H9 (cell line): ENCODE measurements at regions not wholly inside any gene's neighbourhood (a gene's known extent, or its start where the extent isn't known, plus 50 kb on each side); places are given as distances from the start of the nearest gene placed in this dataset.

Source experiments
- DNase-seq: peaks from one replicate; pipeline ENCODE4 v3.0.0-alpha.2; 2017
- H2AFZ ChIP-seq: one replicate; pipeline ENCODE4 v1.6.1; 2013; ENCODE audit warnings: mild to moderate bottlenecking, low read length, control low read depth, moderate library complexity
- H2AK5ac ChIP-seq: 2 replicates; pipeline ENCODE4 v1.6.1; 2013; ENCODE audit warnings: low read length, control low read depth, mixed read lengths; ENCODE audit not compliant: insufficient read length
- H2BK120ac ChIP-seq: one replicate; pipeline ENCODE4 v1.6.1; 2013; ENCODE audit warnings: low read depth, mild to moderate bottlenecking, low read length, control low read depth, inconsistent platforms; ENCODE audit not compliant: poor library complexity, severe bottlenecking
- H2BK12ac ChIP-seq: 2 replicates; pipeline ENCODE4 v1.6.1; 2013; ENCODE audit warnings: low read length, control low read depth, mixed read lengths, low read depth; ENCODE audit not compliant: insufficient read length
- H2BK15ac ChIP-seq: 2 replicates; pipeline ENCODE4 v1.6.1; 2013; ENCODE audit warnings: low read depth, low read length, control low read depth
- H2BK20ac ChIP-seq: one replicate; pipeline ENCODE4 v1.6.1; 2013; ENCODE audit warnings: low read depth, mild to moderate bottlenecking, low read length, control low read depth, inconsistent platforms; ENCODE audit not compliant: poor library complexity, severe bottlenecking
- H2BK5ac ChIP-seq: 2 replicates; pipeline ENCODE4 v1.6.1; 2013; ENCODE audit warnings: low read length, control low read depth, mixed read lengths; ENCODE audit not compliant: insufficient read length
- H3K14ac ChIP-seq: 2 replicates; pipeline ENCODE4 v1.6.1; 2013; ENCODE audit warnings: low read length, control low read depth; ENCODE audit not compliant: insufficient read depth
- H3K18ac ChIP-seq: 2 replicates; pipeline ENCODE4 v1.6.1; 2013; ENCODE audit warnings: low read depth, mild to moderate bottlenecking, mixed read lengths, low read length, control low read depth; ENCODE audit not compliant: insufficient read length
- H3K23ac ChIP-seq: 2 replicates; pipeline ENCODE4 v1.6.1; 2013; ENCODE audit warnings: low read length, control low read depth, mixed read lengths, low read depth; ENCODE audit not compliant: insufficient read length
- H3K23me2 ChIP-seq: 2 replicates; pipeline ENCODE4 v1.6.1; 2013; ENCODE audit warnings: low read depth, mild to moderate bottlenecking, mixed read lengths, low read length, control low read depth; ENCODE audit not compliant: insufficient read length, poor library complexity, severe bottlenecking
- H3K27ac ChIP-seq: 2 replicates; pipeline ENCODE4 v1.5.1; 2013; ENCODE audit warnings: low read length, control low read depth, mixed read lengths, low read depth; ENCODE audit not compliant: insufficient read length
- H3K27me3 ChIP-seq: 2 replicates; pipeline ENCODE4 v1.6.1; 2013; ENCODE audit warnings: low read length, control low read depth, inconsistent platforms; ENCODE audit not compliant: insufficient read depth
- H3K4ac ChIP-seq: 2 replicates; pipeline ENCODE4 v1.6.1; 2013; ENCODE audit warnings: low read depth, mild to moderate bottlenecking, control low read depth, inconsistent platforms, low read length, moderate library complexity
- H3K4me1 ChIP-seq: 2 replicates; pipeline ENCODE4 v1.6.1; 2013; ENCODE audit warnings: low read length, control low read depth, inconsistent platforms; ENCODE audit not compliant: insufficient read depth
- H3K4me2 ChIP-seq: 2 replicates; pipeline ENCODE4 v1.6.1; 2013; ENCODE audit warnings: low read length, control low read depth, mixed read lengths; ENCODE audit not compliant: insufficient read length, insufficient read depth
- H3K56ac ChIP-seq: 2 replicates; pipeline ENCODE4 v1.6.1; 2013; ENCODE audit warnings: low read depth, mild to moderate bottlenecking, mixed read lengths, low read length, control low read depth; ENCODE audit not compliant: insufficient read length
- H3K79me1 ChIP-seq: 2 replicates; pipeline ENCODE4 v1.6.1; 2013; ENCODE audit warnings: low read depth, mild to moderate bottlenecking, moderate library complexity, low read length, control low read depth, inconsistent platforms; ENCODE audit not compliant: insufficient read depth, poor library complexity, severe bottlenecking
- H3K79me2 ChIP-seq: 2 replicates; pipeline ENCODE4 v1.6.1; 2013; ENCODE audit warnings: low read length, control low read depth, inconsistent platforms; ENCODE audit not compliant: insufficient read depth
- H3K9ac ChIP-seq: 2 replicates; pipeline ENCODE4 v1.6.1; 2013; ENCODE audit warnings: low read length, control low read depth, mixed read lengths; ENCODE audit not compliant: insufficient read length; ENCODE audit errors: extremely low read depth
- H3K9me3 ChIP-seq: one replicate; pipeline ENCODE4 v1.6.1; 2013; ENCODE audit warnings: low read depth, low read length, inconsistent platforms; ENCODE audit not compliant: control insufficient read depth
- H3T11ph ChIP-seq: one replicate; pipeline ENCODE4 v1.6.1; 2013; ENCODE audit warnings: mild to moderate bottlenecking, low read length, control low read depth, inconsistent platforms
- H4K20me1 ChIP-seq: one replicate; pipeline ENCODE4 v1.6.1; 2013; ENCODE audit not compliant: control insufficient read depth, insufficient read length, insufficient read depth
- H4K5ac ChIP-seq: 2 replicates; pipeline ENCODE4 v1.6.1; 2013; ENCODE audit warnings: low read depth, mild to moderate bottlenecking, mixed read lengths, low read length, control low read depth; ENCODE audit not compliant: insufficient read length
- H4K8ac ChIP-seq: replicated peaks from 2 replicates; pipeline ENCODE4 v1.6.1; 2013; ENCODE audit warnings: low read length, control low read depth, mixed read lengths, low read depth; ENCODE audit not compliant: insufficient read length
- H4K91ac ChIP-seq: 2 replicates; pipeline ENCODE4 v1.6.1; 2013; ENCODE audit warnings: low read depth, mild to moderate bottlenecking, moderate library complexity, mixed read lengths, low read length, control low read depth; ENCODE audit not compliant: insufficient read length
- H3K27ac Mint-ChIP-seq, 3 experiments: 2 replicates in 2 of 3; 3 replicates in 1 of 3; pipeline ENCODE4 v1.8.0; 2020 to 2021; ENCODE audit warnings: mixed read lengths in 3 of 3, mild to moderate bottlenecking in 1 of 3, moderate library complexity in 1 of 3
- H3K27me3 Mint-ChIP-seq: 2 replicates; pipeline ENCODE4 v1.8.0; 2021; ENCODE audit warnings: low read depth, mild to moderate bottlenecking, moderate library complexity, mixed read lengths
- H3K36me3 Mint-ChIP-seq, 3 experiments: 2 replicates in 2 of 3; 3 replicates in 1 of 3; pipeline ENCODE4 v1.8.0; 2020 to 2021; ENCODE audit warnings: low read depth in 3 of 3, mixed read lengths in 3 of 3; ENCODE audit not compliant: insufficient read depth in 1 of 3
- H3K4me1 Mint-ChIP-seq, 2 experiments: 2 replicates each; pipeline ENCODE4 v1.8.0; 2020; ENCODE audit warnings: mixed read lengths in 2 of 2
- H3K4me3 Mint-ChIP-seq, 2 experiments: 2 replicates in 1 of 2; 3 replicates in 1 of 2; pipeline ENCODE4 v1.8.0; 2020 to 2021; ENCODE audit warnings: mild to moderate bottlenecking in 2 of 2, mixed read lengths in 2 of 2, moderate library complexity in 1 of 2
- H3K9me3 Mint-ChIP-seq, 2 experiments: 2 replicates in 1 of 2; 3 replicates in 1 of 2; pipeline ENCODE4 v1.8.0; 2020; ENCODE audit warnings: mild to moderate bottlenecking in 2 of 2, mixed read lengths in 2 of 2, moderate library complexity in 1 of 2
- WGBS: extraction: QIAGEN DNeasy Blood & Tissue Kit; methylation state at CpG from one replicate; pipeline ENCODE4 v1.1.7; 2013; ENCODE audit warnings: missing lambda C conversion rate, low lambda C conversion rate, mixed read lengths; ENCODE audit not compliant: insufficient read length; ENCODE audit errors: extremely low coverage; 5-methylcytosine and 5-hydroxymethylcytosine counted together
- TF ChIP-seq, protein P1 (sequence below): fragments of 200-600 bp; sonication (generic); conservative IDR thresholded peaks from 3 replicates; pipeline ENCODE4 v1.8.0; 2021; ENCODE audit warnings: antibody characterized with exemption, mild to moderate bottlenecking

DNA sequence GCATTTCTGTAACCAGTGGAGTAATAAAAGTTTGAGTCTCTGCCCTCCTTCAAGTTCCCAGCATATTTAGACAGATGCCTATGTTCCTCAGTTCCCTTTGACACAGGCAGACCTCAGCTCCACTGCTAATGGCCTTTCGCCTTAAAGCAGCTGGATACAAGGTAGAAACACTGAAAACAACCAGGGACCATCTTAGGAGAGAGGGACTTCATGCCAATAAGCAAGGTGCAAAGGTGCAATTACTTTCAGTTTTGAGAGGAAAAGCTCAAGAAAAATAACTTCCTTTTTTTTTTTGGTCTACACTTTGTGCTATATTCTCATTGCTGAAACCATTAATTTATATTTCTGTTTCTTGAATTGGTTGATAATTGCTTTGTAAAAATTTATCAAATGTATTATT is 781.9 kb upstream of the GALNTL6 start:
- Histone ChIP-seq H4K5ac (no peak overlapping the region), H4K8ac (no peak overlapping the region), H3K23ac (no peak overlapping the region), H3K18ac (no peak overlapping the region), H2BK15ac (no peak overlapping the region), H3K14ac (no peak overlapping the region), H3K4ac (no peak overlapping the region), H3K79me1 (no peaks in the 10 kb centered on the region), H2BK12ac (no peak overlapping the region), H2BK20ac (no peak overlapping the region), H2BK5ac (no peak overlapping the region), H3K27me3 (no peaks in the 10 kb centered on the region), H3K56ac (no peak overlapping the region), H3K27ac (no peak overlapping the region), H3K9ac (no peak overlapping the region), H3K4me1 (no peaks in the 10 kb centered on the region; the same call in 1 of the 2 replicates), H3K23me2 (no peaks in the 10 kb centered on the region), H3K79me2 (no peaks in the 10 kb centered on the region), H3T11ph (no peak overlapping the region), H3K9me3 (no peaks in the 10 kb centered on the region), H4K91ac (no peak overlapping the region), H2BK120ac (no peak overlapping the region), H3K4me2 (no peak overlapping the region), H4K20me1 (no peaks in the 10 kb centered on the region), H2AK5ac (no peak overlapping the region), H2AFZ (no peak overlapping the region)
- TF ChIP-seq, protein P1, sequence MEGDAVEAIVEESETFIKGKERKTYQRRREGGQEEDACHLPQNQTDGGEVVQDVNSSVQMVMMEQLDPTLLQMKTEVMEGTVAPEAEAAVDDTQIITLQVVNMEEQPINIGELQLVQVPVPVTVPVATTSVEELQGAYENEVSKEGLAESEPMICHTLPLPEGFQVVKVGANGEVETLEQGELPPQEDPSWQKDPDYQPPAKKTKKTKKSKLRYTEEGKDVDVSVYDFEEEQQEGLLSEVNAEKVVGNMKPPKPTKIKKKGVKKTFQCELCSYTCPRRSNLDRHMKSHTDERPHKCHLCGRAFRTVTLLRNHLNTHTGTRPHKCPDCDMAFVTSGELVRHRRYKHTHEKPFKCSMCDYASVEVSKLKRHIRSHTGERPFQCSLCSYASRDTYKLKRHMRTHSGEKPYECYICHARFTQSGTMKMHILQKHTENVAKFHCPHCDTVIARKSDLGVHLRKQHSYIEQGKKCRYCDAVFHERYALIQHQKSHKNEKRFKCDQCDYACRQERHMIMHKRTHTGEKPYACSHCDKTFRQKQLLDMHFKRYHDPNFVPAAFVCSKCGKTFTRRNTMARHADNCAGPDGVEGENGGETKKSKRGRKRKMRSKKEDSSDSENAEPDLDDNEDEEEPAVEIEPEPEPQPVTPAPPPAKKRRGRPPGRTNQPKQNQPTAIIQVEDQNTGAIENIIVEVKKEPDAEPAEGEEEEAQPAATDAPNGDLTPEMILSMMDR = no peak
- WGBS = no CpG with 5 or more reads among the region's 1 CpG
- H3K27ac Mint-ChIP-seq = no peak overlapping the region
- DNase-seq = no peak
- H3K27me3 Mint-ChIP-seq = no peaks in the 10 kb centered on the region
- peaks cover 5 to 14% (median 14%) of the 10 kb centered on the region in 3 experiments for H3K36me3 Mint-ChIP-seq
- H3K9me3 Mint-ChIP-seq = peaks cover 11 to 13% of the 10 kb centered on the region in 2 experiments
- no peak overlapping the region for H3K4me3 Mint-ChIP-seq
- peaks cover 21 to 25% of the 10 kb centered on the region in 2 experiments for H3K4me1 Mint-ChIP-seq
